DMS 273 (cell line): ENCODE measurements at regions not wholly inside any gene's neighbourhood (a gene's known extent, or its start where the extent isn't known, plus 50 kb on each side); places are given as distances from the start of the nearest gene placed in this dataset.
"Not testable (repeated sequence)": the region's sequence is repeated elsewhere in the genome, so short reads cannot be mapped to it uniquely, and the experiment has no call there.

ENCODE experiments used
- DNase-seq: peaks from one replicate; lab custom pipeline; 2025; ENCODE audit not compliant: unreplicated experiment; lab: John Stamatoyannopoulos, UW

GRCh38 chr4:100042235-100042634 lies 92.2 kb upstream of the H2AZ1 start:
- DNase-seq: no peak

- DNase-seq: no peak
Observed at GRCh38 chr4:100041646-100042045, 91.6 kb upstream of the H2AZ1 start.

- no peak for DNase-seq
Observed at GRCh38 chr4:100034023-100034664, 84.1 kb upstream of the H2AZ1 start.

- DNase-seq: no peak
Observed at GRCh38 chr4:100026066-100026465, 76.0 kb upstream of the H2AZ1 start.

GRCh38 chr4:100023800-100024199 lies 73.7 kb upstream of the H2AZ1 start:
- DNase-seq: no peak

GRCh38 chr4:100022792-100023222 lies 72.7 kb upstream of the H2AZ1 start:
- no peak for DNase-seq

- DNase-seq: no peak
Observed at GRCh38 chr4:100019821-100020220, 69.7 kb upstream of the H2AZ1 start.

- DNase-seq: no peak
Observed at GRCh38 chr4:100017637-100018310, 67.7 kb upstream of the H2AZ1 start.

GRCh38 chr4:100016191-100016590 lies 66.1 kb upstream of the H2AZ1 start:
- no peak for DNase-seq

- no peak for DNase-seq
Observed at GRCh38 chr4:100014616-100015015, 64.5 kb upstream of the H2AZ1 start.

DNA sequence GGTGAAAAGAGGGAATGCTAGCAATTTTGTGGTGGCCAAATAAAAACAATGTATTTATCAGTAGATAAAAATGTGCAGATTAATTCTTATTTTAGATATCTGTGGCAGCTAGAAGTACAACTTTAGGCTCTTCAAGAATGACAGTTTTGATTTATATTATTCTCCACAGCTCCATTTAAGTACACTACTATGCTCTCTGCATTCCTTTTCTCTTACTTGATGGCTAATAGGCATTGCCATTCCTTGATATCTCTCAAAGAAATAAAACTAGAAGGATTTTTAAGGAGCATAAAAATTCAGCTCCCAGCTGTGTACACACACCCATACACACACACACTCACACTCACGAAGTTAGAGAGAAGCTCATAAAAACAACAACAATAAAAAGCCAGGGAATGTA lies 59.4 kb upstream of the H2AZ1 start:
- no peak for DNase-seq

GRCh38 chr4:100008048-100008447 lies 58.0 kb upstream of the H2AZ1 start:
- no peak for DNase-seq

DNA sequence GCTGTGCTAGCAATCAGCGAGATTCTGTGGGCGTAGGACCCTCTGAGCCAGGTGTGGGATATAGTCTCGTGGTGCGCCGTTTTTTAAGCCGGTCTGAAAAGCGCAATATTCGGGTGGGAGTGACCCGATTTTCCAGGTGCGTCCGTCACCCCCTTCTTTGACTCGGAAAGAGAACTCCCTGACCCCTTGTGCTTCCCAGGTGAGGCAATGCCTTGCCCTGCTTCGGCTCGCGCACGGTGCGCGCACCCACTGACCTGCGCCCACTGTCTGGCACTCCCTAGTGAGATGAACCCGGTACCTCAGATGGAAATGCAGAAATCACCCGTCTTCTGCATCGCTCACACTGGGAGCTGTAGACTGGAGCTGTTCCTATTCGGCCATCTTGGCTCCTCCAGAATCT lies 56.1 kb upstream of the H2AZ1 start:
- not testable (repeated sequence) for DNase-seq
